Chondrocyte (in vitro differentiated cells): ENCODE measurements at regions not wholly inside any gene's neighbourhood (a gene's known extent, or its start where the extent isn't known, plus 50 kb on each side); places are given as distances from the start of the nearest gene placed in this dataset.

Experiments used
- DNase-seq: peaks from one replicate; pipeline ENCODE4 v3.0.0; 2021; ENCODE audit warnings: mixed read lengths, low spot score
- H3K27ac Mint-ChIP-seq: one replicate; pipeline ENCODE4 v1.8.0; 2021; ENCODE audit warnings: mild to moderate bottlenecking, moderate library complexity, mixed read lengths; ENCODE audit not compliant: unreplicated experiment
- H3K27me3 Mint-ChIP-seq: 2 replicates; pipeline ENCODE4 v1.8.0; 2021; ENCODE audit warnings: low read depth, mixed read lengths
- H3K36me3 Mint-ChIP-seq: 2 replicates; pipeline ENCODE4 v1.8.0; 2021; ENCODE audit warnings: low read depth, mixed read lengths
- H3K4me1 Mint-ChIP-seq: 2 replicates; pipeline ENCODE4 v1.8.0; 2021; ENCODE audit warnings: low read depth, mild to moderate bottlenecking, mixed read lengths
- H3K4me3 Mint-ChIP-seq: one replicate; pipeline ENCODE4 v1.8.0; 2021; ENCODE audit warnings: mild to moderate bottlenecking, moderate library complexity, mixed read lengths; ENCODE audit not compliant: unreplicated experiment
- H3K9me3 Mint-ChIP-seq: 2 replicates; pipeline ENCODE4 v1.8.0; 2021; ENCODE audit warnings: low read depth, mixed read lengths
- CTCF ChIP-seq: fragments of 200-600 bp; sonication (generic); IDR thresholded peaks from 2 replicates; pipeline ENCODE4 v1.5.0; 2021; ENCODE audit warnings: antibody characterized with exemption, mild to moderate bottlenecking, moderate library complexity

DNA sequence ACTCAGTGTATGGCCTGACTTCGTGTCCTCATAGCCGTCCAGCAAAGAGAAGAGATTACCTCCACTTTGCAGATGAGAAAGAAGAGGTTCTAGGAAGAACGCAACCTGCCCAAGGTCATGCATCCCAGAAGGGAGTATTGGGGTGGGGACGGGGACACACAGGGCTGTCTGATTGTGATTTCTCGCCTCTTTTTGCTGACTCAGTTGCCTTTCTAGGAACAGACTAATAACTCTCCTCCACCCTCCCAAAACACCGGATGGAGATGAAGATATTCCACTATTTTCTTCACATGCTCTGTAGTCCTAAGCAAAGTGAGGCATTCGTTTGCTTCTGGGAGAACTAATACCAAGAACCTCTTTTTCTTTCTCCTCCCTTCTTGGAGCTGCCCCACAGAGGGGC is 529.3 kb downstream of the MIAT start:
- Mint-ChIP-seq H3K27ac (no peak overlapping the region), H3K4me1 (no peaks in the 10 kb centered on the region), H3K27me3 (no peaks in the 10 kb centered on the region), H3K4me3 (no peak overlapping the region), H3K9me3 (no peaks in the 10 kb centered on the region), H3K36me3 (peaks cover 5% of the 10 kb centered on the region)
- TF ChIP-seq CTCF = no peak
- DNase-seq = no peak

GRCh38 chr22:27192135-27192829 is 534.9 kb downstream of the MIAT start:
- no peaks in the 10 kb centered on the region for H3K9me3 Mint-ChIP-seq
- no peaks in the 10 kb centered on the region for H3K27me3 Mint-ChIP-seq
- DNase-seq = no peak
- no peak for TF ChIP-seq CTCF
- H3K4me1 Mint-ChIP-seq = peaks cover 30% of the 10 kb centered on the region
- H3K4me3 Mint-ChIP-seq = no peak overlapping the region
- peaks cover 5% of the 10 kb centered on the region for H3K36me3 Mint-ChIP-seq
- H3K27ac Mint-ChIP-seq = peak overlapping the region; percentile 69

- DNase-seq = no peak
- H3K36me3 Mint-ChIP-seq = peaks cover 5% of the 10 kb centered on the region
- no peak for TF ChIP-seq CTCF
- H3K4me3 Mint-ChIP-seq = no peak overlapping the region
- H3K27me3 Mint-ChIP-seq = no peaks in the 10 kb centered on the region
- no peak overlapping the region for H3K27ac Mint-ChIP-seq
- peaks cover 36% of the 10 kb centered on the region for H3K4me1 Mint-ChIP-seq
- H3K9me3 Mint-ChIP-seq = no peaks in the 10 kb centered on the region
Measured at GRCh38 chr22:27193215-27193614, 535.8 kb downstream of the MIAT start.

GRCh38 chr22:27193636-27194035 is 536.2 kb downstream of the MIAT start:
- Mint-ChIP-seq H3K4me3 (no peak overlapping the region), H3K27me3 (no peaks in the 10 kb centered on the region), H3K27ac (peak overlapping the region; percentile 62), H3K9me3 (no peaks in the 10 kb centered on the region), H3K4me1 (peaks cover 40% of the 10 kb centered on the region), H3K36me3 (peaks cover 5% of the 10 kb centered on the region)
- no peak for DNase-seq
- TF ChIP-seq CTCF = no peak

DNA sequence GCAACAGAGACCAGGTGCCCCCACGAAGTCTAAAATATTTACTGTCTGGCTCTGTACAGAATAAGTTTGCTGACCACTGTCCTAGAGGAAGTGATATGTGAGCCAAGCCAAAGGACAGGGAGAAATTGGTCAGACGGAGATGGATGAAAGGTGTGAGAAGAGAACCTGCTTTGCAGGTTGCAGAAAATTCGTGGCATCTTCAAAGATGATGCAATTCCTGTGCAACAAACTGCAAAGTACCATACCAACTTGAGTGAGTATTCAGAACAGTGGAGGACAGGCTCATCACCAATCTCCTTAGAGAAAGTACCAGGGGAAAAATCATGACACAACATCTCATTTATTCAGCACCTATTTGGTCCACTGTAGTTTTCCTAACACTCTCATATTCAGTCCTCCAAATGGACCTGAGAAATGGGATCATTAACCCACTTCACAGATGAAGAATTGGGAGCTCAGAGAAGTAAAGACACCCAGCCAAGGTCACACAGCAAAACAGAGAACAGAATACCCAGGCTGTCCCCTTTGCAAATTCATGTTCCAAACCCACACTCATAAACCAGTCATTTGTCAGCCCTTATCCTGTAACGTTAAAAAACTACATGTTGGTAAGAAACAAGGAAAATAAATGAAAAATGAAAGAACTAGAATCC is 536.8 kb downstream of the MIAT start:
- DNase-seq = no peak
- peaks cover 44% of the 10 kb centered on the region for H3K4me1 Mint-ChIP-seq
- no peaks in the 10 kb centered on the region for H3K27me3 Mint-ChIP-seq
- H3K4me3 Mint-ChIP-seq = no peak overlapping the region
- peaks cover 5% of the 10 kb centered on the region for H3K36me3 Mint-ChIP-seq
- peak overlapping the region; percentile 62 for H3K27ac Mint-ChIP-seq
- no peak for TF ChIP-seq CTCF
- H3K9me3 Mint-ChIP-seq = no peaks in the 10 kb centered on the region
